ENCODE measurements at regions not wholly inside any gene's neighbourhood (a gene's known extent, or its start where the extent isn't known, plus 50 kb on each side); places are given as distances from the start of the nearest gene placed in this dataset.
"Not testable (repeated sequence)": the region's sequence is repeated elsewhere in the genome, so short reads cannot be mapped to it uniquely, and the experiment has no call there.

GRCh38 chr6:4256969-4257368 lies 121.6 kb upstream of the ECI2 start:
- Histone ChIP-seq H2AFZ (ENCODE audit: low read length) (no peak overlapping the region), H3K4me1 (ENCODE audit: insufficient read depth, low read length, poor library complexity, severe bottlenecking) (no peaks in the 10 kb centered on the region), H3K79me2 (ENCODE audit: insufficient read depth, low read depth, low read length) (no peaks in the 10 kb centered on the region), H3K9me3 (ENCODE audit: low read length) (no peaks in the 10 kb centered on the region), H3K4me2 (ENCODE audit: low read length) (no peak overlapping the region), H3K4me3 (ENCODE audit: low read depth, low read length, poor library complexity, severe bottlenecking) (no peak overlapping the region), H3K36me3 (ENCODE audit: insufficient read depth, low read length) (no peaks in the 10 kb centered on the region), H3K9me2 (ENCODE audit: insufficient read depth, low read length) (no peaks in the 10 kb centered on the region), H3K27ac (ENCODE audit: low read depth, low read length, poor library complexity, severe bottlenecking) (no peak overlapping the region), H4K20me1 (ENCODE audit: insufficient read depth, low read length) (no peaks in the 10 kb centered on the region)
- CTCF ChIA-PET (ENCODE audit: unreplicated experiment), result no interaction called here
- POLR2A ChIA-PET, result interaction anchor here (1.1 kb wide), 1 partner anchor 17 kb away, joined by 3 read pairs; no protein-coding TSS in a partner anchor
- BruUV-seq (replicated peaks), result no TSS peak
- TF ChIP-seq EZH2phosphoT487 (IDR thresholded peaks at IDR 0.05; ENCODE audit: borderline replicate concordance, low read depth, low read length), result no peak
- no peak for TF ChIP-seq CTCF (conservative IDR thresholded peaks at IDR 0.05; ENCODE audit: low read length)
- no peak for DNase-seq (ENCODE audit: low spot score)
- intact Hi-C loops (cut with micrococcal nuclease; ENCODE audit: unreplicated experiment), result no loop called here

DNA sequence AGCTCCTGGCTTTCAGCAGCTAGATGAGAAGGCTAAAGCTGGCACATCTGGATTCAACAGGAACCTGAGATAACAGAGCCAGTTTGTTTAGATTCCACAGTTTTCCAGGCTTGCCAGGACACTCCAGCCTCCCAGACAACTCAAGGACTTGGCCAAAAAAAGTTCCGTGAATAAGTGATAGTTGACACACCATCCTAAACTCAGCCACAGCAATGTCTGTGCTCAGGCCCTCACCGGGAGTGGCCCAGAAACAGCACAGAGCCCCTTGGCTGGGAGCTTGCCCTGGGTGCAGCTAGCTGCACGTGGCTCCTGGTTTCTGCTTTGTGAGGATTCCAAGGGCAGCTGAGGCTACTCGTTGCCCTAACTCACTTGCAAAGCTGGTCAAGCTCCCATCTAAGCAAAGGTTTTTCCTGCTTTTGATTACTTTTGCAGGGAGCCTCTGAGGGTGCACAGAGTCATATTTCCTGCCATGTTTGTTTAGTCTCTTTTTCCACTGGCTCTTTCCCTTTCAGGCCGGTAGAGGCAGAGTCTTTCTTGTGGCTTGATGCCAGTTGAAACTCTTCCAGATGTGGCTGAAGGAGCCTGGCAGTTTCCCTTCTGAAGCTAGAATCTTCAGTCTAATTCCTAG lies 118.3 kb upstream of the ECI2 start:
- DNase-seq (ENCODE audit: low spot score), result no peak
- H3K9me2 ChIP-seq (ENCODE audit: insufficient read depth, low read length), result no peaks in the 10 kb centered on the region
- no peaks in the 10 kb centered on the region for H3K4me1 ChIP-seq (ENCODE audit: insufficient read depth, low read length, poor library complexity, severe bottlenecking)
- BruUV-seq (replicated peaks), result no TSS peak
- no peak overlapping the region for H2AFZ ChIP-seq (ENCODE audit: low read length)
- ChIA-PET POLR2A (no interaction called here), CTCF (ENCODE audit: unreplicated experiment) (no interaction called here)
- no peak overlapping the region for H3K27ac ChIP-seq (ENCODE audit: low read depth, low read length, poor library complexity, severe bottlenecking)
- H3K9me3 ChIP-seq (ENCODE audit: low read length), result no peaks in the 10 kb centered on the region
- no peak overlapping the region for H3K4me2 ChIP-seq (ENCODE audit: low read length)
- H3K4me3 ChIP-seq (ENCODE audit: low read depth, low read length, poor library complexity, severe bottlenecking), result no peak overlapping the region
- no peaks in the 10 kb centered on the region for H3K36me3 ChIP-seq (ENCODE audit: insufficient read depth, low read length)
- H3K79me2 ChIP-seq (ENCODE audit: insufficient read depth, low read depth, low read length), result no peaks in the 10 kb centered on the region
- H4K20me1 ChIP-seq (ENCODE audit: insufficient read depth, low read length), result no peaks in the 10 kb centered on the region
- TF ChIP-seq EZH2phosphoT487 (IDR thresholded peaks at IDR 0.05; ENCODE audit: borderline replicate concordance, low read depth, low read length) (no peak), CTCF (conservative IDR thresholded peaks at IDR 0.05; ENCODE audit: low read length) (no peak)
- intact Hi-C loops (cut with micrococcal nuclease; ENCODE audit: unreplicated experiment), result no loop called here

DNA sequence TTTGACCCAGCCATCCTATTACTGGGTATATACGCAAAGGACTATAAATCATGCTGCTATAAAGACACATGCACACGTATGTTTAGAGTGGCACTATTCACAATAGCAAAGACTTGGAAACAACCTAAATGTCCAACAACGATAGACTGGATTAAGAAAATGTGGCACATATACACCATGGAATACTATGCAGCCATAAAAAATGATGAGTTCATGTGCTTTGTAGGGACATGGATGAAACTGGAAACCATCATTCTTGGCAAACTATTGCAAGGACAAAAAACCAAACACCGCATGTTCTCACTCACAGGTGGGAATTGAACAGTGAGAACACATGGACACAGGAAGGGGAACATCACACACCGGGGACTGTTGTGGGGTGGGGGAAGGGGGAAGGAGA lies 117.1 kb upstream of the ECI2 start:
- not testable (repeated sequence) for H3K9me2 ChIP-seq (ENCODE audit: insufficient read depth, low read length); H3K79me2 ChIP-seq (ENCODE audit: insufficient read depth, low read depth, low read length)

More for the DNA sequence above, 117.1 kb upstream of the ECI2 start:
- H2AFZ ChIP-seq (ENCODE audit: low read length); CTCF ChIA-PET (ENCODE audit: unreplicated experiment); intact Hi-C loops (cut with micrococcal nuclease; ENCODE audit: unreplicated experiment); POLR2A ChIA-PET; H3K4me1 ChIP-seq (ENCODE audit: insufficient read depth, low read length, poor library complexity, severe bottlenecking); H3K36me3 ChIP-seq (ENCODE audit: insufficient read depth, low read length); H3K9me3 ChIP-seq (ENCODE audit: low read length); DNase-seq (ENCODE audit: low spot score); H3K4me3 ChIP-seq (ENCODE audit: low read depth, low read length, poor library complexity, severe bottlenecking); BruUV-seq (replicated peaks); H3K27ac ChIP-seq (ENCODE audit: low read depth, low read length, poor library complexity, severe bottlenecking); H4K20me1 ChIP-seq (ENCODE audit: insufficient read depth, low read length); H3K4me2 ChIP-seq (ENCODE audit: low read length): not testable (repeated sequence)
